ENCODE measurements at regions not wholly inside any gene's neighbourhood (a gene's known extent, or its start where the extent isn't known, plus 50 kb on each side); places are given as distances from the start of the nearest gene placed in this dataset.

GRCh38 chr3:194955979-194956696 is 270.5 kb downstream of the FAM43A start:
- no peaks in the 10 kb centered on the region for H3K9me3 ChIP-seq (ENCODE audit: low read length)
- DNase-seq (ENCODE audit: low spot score) (no peak), FAIRE-seq (no peak), ATAC-seq (no peak)
- no peaks in the 10 kb centered on the region for H4K20me1 ChIP-seq (ENCODE audit: insufficient read depth, low read length)
- ChIA-PET POLR2A (no interaction called here), CTCF (ENCODE audit: low intra/inter-chr PET ratio, low total read pairs) (no interaction called here)
- H3K9ac ChIP-seq (ENCODE audit: insufficient read depth, low read depth, low read length) = no peak overlapping the region
- no peak overlapping the region for H3K4me2 ChIP-seq (ENCODE audit: low read depth, low read length)
- no peak overlapping the region for H2AFZ ChIP-seq (ENCODE audit: low read length)
- H3K4me3 ChIP-seq (replicated peaks in 1 of 3; ENCODE audit: insufficient read depth in 1 of 3, low read depth in 2 of 3, low read length in 3 of 3) = no peak overlapping the region
- peaks cover 17% of the 10 kb centered on the region for H3K4me1 ChIP-seq (ENCODE audit: insufficient read depth, low read length)
- no peaks in the 10 kb centered on the region for H3K79me2 ChIP-seq (ENCODE audit: insufficient read depth, low read length)
- TF ChIP-seq CENPBD1 (CRISPR knock-in tag; IDR thresholded peaks at IDR 0.05; ENCODE audit: borderline replicate concordance, low read depth) (no peak), ZNF883 (CRISPR knock-in tag; IDR thresholded peaks at IDR 0.05; ENCODE audit: not compliant biosample characterization) (no peak), ZNF557 (CRISPR knock-in tag; IDR thresholded peaks at IDR 0.05) (no peak), NFE2L2 (IDR thresholded peaks at IDR 0.05; ENCODE audit: low read length) (no peak), ZNF407 (CRISPR knock-in tag; IDR thresholded peaks at IDR 0.05; ENCODE audit: not compliant biosample characterization) (no peak), ZNF256 (CRISPR knock-in tag; conservative IDR thresholded peaks at IDR 0.05) (no peak), WIZ (CRISPR knock-in tag; IDR thresholded peaks at IDR 0.05) (no peak), ZNF740 (CRISPR knock-in tag; IDR thresholded peaks at IDR 0.05) (no peak), DRAP1 (CRISPR knock-in tag; IDR thresholded peaks at IDR 0.05) (no peak)
- H3K27me3 ChIP-seq (ENCODE audit: control insufficient read depth in 1 of 2, insufficient read depth in 2 of 2, low read length in 2 of 2) = peaks cover 0 to 21% of the 10 kb centered on the region in 2 experiments; a peak in 2 of 5 replicates
- H3K36me3 ChIP-seq (replicated peaks in 1 of 2; ENCODE audit: control insufficient read depth in 1 of 2, insufficient read depth in 2 of 2, low read length in 2 of 2) = no peaks in the 10 kb centered on the region
- 61% methylated on average over 18 of the region's 20 CpGs for WGBS (ENCODE audit: low lambda C conversion rate)
- no peak overlapping the region for H3K27ac ChIP-seq (ENCODE audit: extremely low read length, insufficient read depth, low read length)
- BruUV-seq (replicated peaks) = no TSS peak
- intact Hi-C loops (cut with micrococcal nuclease; ENCODE audit: unreplicated experiment) = no loop called here
- in situ Hi-C loops (cut with HindIII; ENCODE audit: extremely low pct_ligation_motif_present, low pct_unique_long_range_greater_than_20kb) = loop anchor here (10.0 kb wide), 1 partner anchor 271 kb away; the partner anchor contains the start of gene FAM43A
